ENCODE measurements at regions not wholly inside any gene's neighbourhood (a gene's known extent, or its start where the extent isn't known, plus 50 kb on each side); places are given as distances from the start of the nearest gene placed in this dataset.

DNA sequence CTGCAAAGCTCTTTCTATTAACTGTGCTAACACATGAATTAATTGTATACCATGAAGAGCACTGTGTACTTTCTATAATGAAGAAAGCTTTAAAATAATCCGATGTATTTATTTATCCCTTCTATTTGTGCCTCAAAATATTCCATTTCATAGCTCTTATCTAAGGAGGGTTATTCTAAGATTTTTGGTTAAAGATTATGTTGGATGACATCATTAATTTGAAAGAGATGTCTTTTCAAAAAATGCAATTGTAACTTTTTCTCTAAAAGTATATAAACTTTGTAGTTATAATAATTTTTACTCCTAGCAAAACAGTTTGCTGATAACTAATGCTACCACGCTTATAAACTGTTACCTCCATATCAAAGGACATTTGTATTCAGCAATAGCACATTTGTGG, 192.4 kb upstream of the HSF2 start:
- H3K36me3 ChIP-seq = no peaks in the 10 kb centered on the region
- TF ChIP-seq, protein P1, sequence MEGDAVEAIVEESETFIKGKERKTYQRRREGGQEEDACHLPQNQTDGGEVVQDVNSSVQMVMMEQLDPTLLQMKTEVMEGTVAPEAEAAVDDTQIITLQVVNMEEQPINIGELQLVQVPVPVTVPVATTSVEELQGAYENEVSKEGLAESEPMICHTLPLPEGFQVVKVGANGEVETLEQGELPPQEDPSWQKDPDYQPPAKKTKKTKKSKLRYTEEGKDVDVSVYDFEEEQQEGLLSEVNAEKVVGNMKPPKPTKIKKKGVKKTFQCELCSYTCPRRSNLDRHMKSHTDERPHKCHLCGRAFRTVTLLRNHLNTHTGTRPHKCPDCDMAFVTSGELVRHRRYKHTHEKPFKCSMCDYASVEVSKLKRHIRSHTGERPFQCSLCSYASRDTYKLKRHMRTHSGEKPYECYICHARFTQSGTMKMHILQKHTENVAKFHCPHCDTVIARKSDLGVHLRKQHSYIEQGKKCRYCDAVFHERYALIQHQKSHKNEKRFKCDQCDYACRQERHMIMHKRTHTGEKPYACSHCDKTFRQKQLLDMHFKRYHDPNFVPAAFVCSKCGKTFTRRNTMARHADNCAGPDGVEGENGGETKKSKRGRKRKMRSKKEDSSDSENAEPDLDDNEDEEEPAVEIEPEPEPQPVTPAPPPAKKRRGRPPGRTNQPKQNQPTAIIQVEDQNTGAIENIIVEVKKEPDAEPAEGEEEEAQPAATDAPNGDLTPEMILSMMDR (IDR thresholded peaks at IDR 0.05; ENCODE audit: low read depth, low read length) = no peak

DNA sequence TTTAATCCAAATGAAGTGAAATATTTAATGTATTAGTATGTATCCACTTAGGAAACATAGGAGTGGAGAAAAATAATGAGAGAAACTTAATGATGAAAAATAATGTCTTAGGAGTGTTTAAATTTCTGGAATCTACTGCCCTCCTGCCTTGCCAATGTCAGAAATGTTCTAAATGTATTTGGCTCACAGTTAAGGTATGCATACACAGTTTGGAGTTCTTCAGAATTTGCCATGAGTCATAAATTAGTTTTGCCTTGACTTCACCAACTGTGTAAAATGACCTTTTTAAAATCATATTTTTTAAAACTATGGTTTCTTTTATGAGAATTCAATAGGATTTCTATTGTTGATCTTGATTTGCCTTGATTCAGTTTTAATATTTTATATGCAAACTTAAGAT, 191.7 kb upstream of the HSF2 start:
- H3K4me3 ChIP-seq = no peak overlapping the region
- no peaks in the 10 kb centered on the region for H3K36me3 ChIP-seq
- no peaks in the 10 kb centered on the region for H3K4me1 ChIP-seq (ENCODE audit: low read depth)
- no peak for DNase-seq (ENCODE audit: low read depth in 1 of 2, low spot score in 1 of 2)
- H3K27me3 ChIP-seq = no peaks in the 10 kb centered on the region
- no peaks in the 10 kb centered on the region for H3K9me3 ChIP-seq (ENCODE audit: low read depth)
- no peak overlapping the region for H3K27ac ChIP-seq
- TF ChIP-seq, protein P1 (IDR thresholded peaks at IDR 0.05; ENCODE audit: low read depth, low read length) = no peak

More for the DNA sequence above, 192.4 kb upstream of the HSF2 start:
- DNase-seq (ENCODE audit: low read depth in 1 of 2, low spot score in 1 of 2) = no peak
- H3K9me3 ChIP-seq (ENCODE audit: low read depth) = no peaks in the 10 kb centered on the region
- H3K27ac ChIP-seq = no peak overlapping the region
- no peaks in the 10 kb centered on the region for H3K27me3 ChIP-seq
- no peaks in the 10 kb centered on the region for H3K4me1 ChIP-seq (ENCODE audit: low read depth)
- H3K4me3 ChIP-seq = no peak overlapping the region

DNA sequence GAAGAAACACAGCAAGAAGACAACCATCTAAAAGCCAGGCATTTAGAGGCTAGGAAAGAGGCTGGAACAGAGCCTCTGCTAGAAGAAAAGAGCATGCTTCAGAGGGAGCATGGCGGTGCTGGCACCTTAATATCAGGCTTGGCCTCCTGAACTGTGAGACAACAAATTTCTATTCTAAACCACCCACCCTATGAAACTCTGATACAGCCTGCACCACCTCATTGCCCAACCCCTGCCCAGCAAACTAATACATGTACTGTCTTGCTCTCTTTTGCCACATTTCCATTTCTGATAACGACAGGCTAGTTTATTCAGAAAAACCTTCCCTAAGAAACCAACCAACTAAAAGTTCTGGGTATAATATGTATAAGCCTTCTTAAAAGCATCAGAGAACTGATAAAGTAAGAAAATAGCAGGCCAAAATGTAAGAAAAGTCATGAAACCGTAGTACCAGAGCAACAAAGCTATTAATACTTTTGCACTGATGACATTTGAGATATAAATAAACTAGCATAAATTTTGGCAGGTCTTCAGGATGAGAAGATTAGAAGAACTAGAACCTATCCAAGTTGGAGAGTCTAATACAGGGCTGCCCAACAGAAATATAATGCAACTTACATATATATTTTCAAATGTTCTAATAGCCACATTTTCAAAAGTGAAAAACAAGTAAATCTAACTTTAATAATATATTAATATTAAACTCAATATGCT, 184.7 kb upstream of the HSF2 start:
- Histone ChIP-seq H3K36me3 (no peaks in the 10 kb centered on the region), H3K4me1 (ENCODE audit: low read depth) (no peaks in the 10 kb centered on the region), H3K4me3 (no peak overlapping the region), H3K27me3 (no peaks in the 10 kb centered on the region), H3K27ac (no peak overlapping the region), H3K9me3 (ENCODE audit: low read depth) (no peaks in the 10 kb centered on the region)
- TF ChIP-seq, protein P1 (IDR thresholded peaks at IDR 0.05; ENCODE audit: low read depth, low read length) = no peak
- no peak for DNase-seq (ENCODE audit: low read depth in 1 of 2, low spot score in 1 of 2)

DNA sequence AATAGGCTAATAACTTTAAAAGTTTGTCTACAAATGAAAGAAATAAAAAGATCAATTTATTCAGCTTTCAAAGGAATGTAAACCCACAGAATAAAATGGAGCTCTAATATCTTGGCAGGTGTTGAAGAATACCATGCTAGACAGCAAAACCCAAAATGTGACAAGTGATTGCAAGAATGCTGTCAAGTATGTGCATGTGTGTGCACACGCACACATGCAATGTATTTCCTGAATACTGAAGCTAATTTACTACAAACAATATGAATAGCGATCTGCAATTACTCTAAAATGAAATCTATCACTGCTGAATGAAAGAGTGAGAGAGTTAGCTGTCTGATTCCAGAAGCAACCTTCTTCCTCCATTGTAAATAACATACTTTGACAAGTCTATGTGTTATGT, 179.2 kb upstream of the HSF2 start:
- no peak for DNase-seq (ENCODE audit: low read depth in 1 of 2, low spot score in 1 of 2)
- Histone ChIP-seq H3K27ac (no peak overlapping the region), H3K4me1 (ENCODE audit: low read depth) (no peaks in the 10 kb centered on the region), H3K4me3 (no peak overlapping the region), H3K36me3 (no peaks in the 10 kb centered on the region), H3K27me3 (no peaks in the 10 kb centered on the region), H3K9me3 (ENCODE audit: low read depth) (no peaks in the 10 kb centered on the region)
- TF ChIP-seq, protein P1 (IDR thresholded peaks at IDR 0.05; ENCODE audit: low read depth, low read length) = no peak

DNA sequence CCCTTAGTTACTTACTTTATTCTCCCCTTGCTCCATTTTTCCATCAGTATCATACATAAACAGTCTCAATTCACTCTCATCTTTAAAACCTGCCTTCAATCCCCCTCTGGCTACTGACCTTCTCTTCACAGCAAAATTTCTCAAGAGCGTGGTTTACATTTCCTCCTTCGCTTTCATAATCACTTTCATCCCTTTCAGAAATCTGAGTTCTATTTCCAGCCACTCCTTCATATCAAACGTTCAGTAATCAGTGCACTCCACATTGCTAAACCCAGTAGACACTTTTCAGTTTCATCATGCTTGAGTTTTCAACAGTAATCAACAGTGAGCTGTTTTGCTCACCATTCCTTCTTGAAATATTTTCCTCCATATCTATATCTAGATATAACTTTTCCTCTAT, 176.7 kb upstream of the HSF2 start:
- H3K27me3 ChIP-seq = no peaks in the 10 kb centered on the region
- H3K36me3 ChIP-seq = no peaks in the 10 kb centered on the region
- no peaks in the 10 kb centered on the region for H3K4me1 ChIP-seq (ENCODE audit: low read depth)
- TF ChIP-seq, protein P1 (IDR thresholded peaks at IDR 0.05; ENCODE audit: low read depth, low read length) = no peak
- H3K4me3 ChIP-seq = no peak overlapping the region
- H3K9me3 ChIP-seq (ENCODE audit: low read depth) = no peaks in the 10 kb centered on the region
- DNase-seq (ENCODE audit: low read depth in 1 of 2, low spot score in 1 of 2) = no peak
- H3K27ac ChIP-seq = no peak overlapping the region

All from cardiac muscle cell (in vitro differentiated cells and primary cell).